NCI-H526 treated with DMSO at 0.1 percent for 48 hours (cell line): ENCODE measurements at regions not wholly inside any gene's neighbourhood (a gene's known extent, or its start where the extent isn't known, plus 50 kb on each side); places are given as distances from the start of the nearest gene placed in this dataset.

Experiments used
- DNase-seq: peaks from one replicate; lab custom pipeline; 2025; lab: John Stamatoyannopoulos, UW

- no peak for DNase-seq
Measured at GRCh38 chr6:14065350-14065749, 52.2 kb upstream of the CD83 start.

- DNase-seq = peak; percentile 72
Measured at GRCh38 chr6:14066782-14067406, 50.7 kb upstream of the CD83 start.

GRCh38 chr6:14067656-14068055 is 49.9 kb upstream of the CD83 start:
- no peak for DNase-seq
